HEK293T (cell line): ENCODE measurements at regions not wholly inside any gene's neighbourhood (a gene's known extent, or its start where the extent isn't known, plus 50 kb on each side); places are given as distances from the start of the nearest gene placed in this dataset.

ENCODE experiments used
- ARNT ChIP-seq: fragments of 450-650 bp; IDR thresholded peaks from 2 replicates; pipeline ENCODE4 v1.6.1; 2017; ENCODE audit warnings: mild to moderate bottlenecking
- BHLHE40 ChIP-seq: fragments of 450-650 bp; IDR thresholded peaks from 2 replicates; pipeline ENCODE4 v1.6.1; 2016; ENCODE audit warnings: mild to moderate bottlenecking, moderate library complexity, borderline replicate concordance
- ELF4 ChIP-seq: fragments of 450-650 bp; IDR thresholded peaks from 2 replicates; pipeline ENCODE4 v1.6.1; 2017; ENCODE audit warnings: antibody characterized with exemption
- FOXA1 ChIP-seq: fragments of 450-650 bp; IDR thresholded peaks from 2 replicates; pipeline ENCODE4 v1.6.1; 2016; ENCODE audit warnings: mild to moderate bottlenecking
- FOXM1 ChIP-seq: fragments of 450-650 bp; IDR thresholded peaks from 2 replicates; pipeline ENCODE4 v1.6.1; 2017; ENCODE audit warnings: mild to moderate bottlenecking, borderline replicate concordance
- HDGF ChIP-seq: fragments of 450-650 bp; IDR thresholded peaks from 2 replicates; pipeline ENCODE4 v1.6.1; 2017; ENCODE audit warnings: antibody characterized with exemption, borderline replicate concordance
- TARDBP ChIP-seq: fragments of 450-650 bp; IDR thresholded peaks from 2 replicates; pipeline ENCODE4 v1.6.1; 2016

- TF ChIP-seq FOXM1 (no peak), BHLHE40 (no peak), FOXA1 (no peak), ARNT (no peak), ELF4 (no peak), HDGF (no peak), TARDBP (no peak)
These were observed 117.1 kb upstream of the ZNF91 start for GRCh38 chr19:23512151-23512925.
